GM23338 (cell line): ENCODE measurements at regions not wholly inside any gene's neighbourhood (a gene's known extent, or its start where the extent isn't known, plus 50 kb on each side); places are given as distances from the start of the nearest gene placed in this dataset.

Experiments used
- ATAC-seq: fragments of 200-7000 bp; cut with Tn5 transposase; 3 replicates; pipeline ENCODE4 v1.9.1; 2020
- DNase-seq: peaks from one replicate; pipeline ENCODE4 v3.0.0-alpha.2; 2015; ENCODE audit warnings: low spot score
- H2AFZ ChIP-seq: fragments of 200-600 bp; sonication (generic); 2 replicates; pipeline ENCODE4 v1.8.0; 2016; ENCODE audit warnings: antibody characterized with exemption, mild to moderate bottlenecking, moderate library complexity
- H3F3A ChIP-seq: fragments of 200-600 bp; sonication (generic); replicated peaks from 2 replicates; pipeline ENCODE4 v1.8.0; 2017; ENCODE audit warnings: antibody characterized with exemption, mixed run types, low read depth
- H3K27ac ChIP-seq: fragments of 200-600 bp; sonication (generic); 2 replicates; pipeline ENCODE4 v1.6.1; 2016; ENCODE audit warnings: low read depth
- H3K27me3 ChIP-seq: fragments of 200-600 bp; sonication (generic); 2 replicates; pipeline ENCODE4 v1.8.0; 2016; ENCODE audit warnings: mild to moderate bottlenecking, mixed run types, moderate library complexity; ENCODE audit not compliant: insufficient read depth
- H3K36me3 ChIP-seq: fragments of 200-600 bp; sonication (generic); 2 replicates; pipeline ENCODE4 v1.8.0; 2016; ENCODE audit warnings: mild to moderate bottlenecking; ENCODE audit not compliant: insufficient read depth
- H3K4me1 ChIP-seq: fragments of 200-600 bp; sonication (generic); 2 replicates; pipeline ENCODE4 v1.8.0; 2016; ENCODE audit warnings: mild to moderate bottlenecking, moderate library complexity; ENCODE audit not compliant: insufficient read depth
- H3K4me2 ChIP-seq: fragments of 200-600 bp; sonication (generic); 2 replicates; pipeline ENCODE4 v1.7.1; 2017; ENCODE audit warnings: mixed run types
- H3K4me3 ChIP-seq: fragments of 200-600 bp; sonication (generic); 2 replicates; pipeline ENCODE4 v1.6.1; 2016; ENCODE audit warnings: mixed run types
- H3K79me2 ChIP-seq: fragments of 200-600 bp; sonication (generic); replicated peaks from 2 replicates; pipeline ENCODE4 v1.8.0; 2017; ENCODE audit warnings: mild to moderate bottlenecking; ENCODE audit not compliant: insufficient read depth
- H3K9me2 ChIP-seq: fragments of 200-600 bp; sonication (generic); 2 replicates; pipeline ENCODE4 v1.8.0; 2017; ENCODE audit not compliant: insufficient read depth
- H4K20me1 ChIP-seq: fragments of 200-600 bp; sonication (generic); replicated peaks from 2 replicates; pipeline ENCODE4 v1.8.0; 2017; ENCODE audit warnings: mild to moderate bottlenecking; ENCODE audit not compliant: insufficient read depth
- H3K27ac Mint-ChIP-seq: 2 replicates; pipeline ENCODE4 v1.8.0; 2020; ENCODE audit warnings: inconsistent platforms, mild to moderate bottlenecking, moderate library complexity, mixed read lengths
- H3K27me3 Mint-ChIP-seq: 3 replicates; pipeline ENCODE4 v1.8.0; 2022; ENCODE audit warnings: low read depth, mild to moderate bottlenecking, moderate library complexity, mixed read lengths, inconsistent platforms; ENCODE audit not compliant: insufficient read depth, poor library complexity
- H3K36me3 Mint-ChIP-seq: 3 replicates; pipeline ENCODE4 v1.8.0; 2021; ENCODE audit warnings: low read depth, mild to moderate bottlenecking, inconsistent platforms, moderate library complexity, mixed read lengths
- H3K4me1 Mint-ChIP-seq: 3 replicates; pipeline ENCODE4 v1.8.0; 2020; ENCODE audit warnings: mild to moderate bottlenecking, inconsistent platforms, mixed read lengths
- H3K4me3 Mint-ChIP-seq: 3 replicates; pipeline ENCODE4 v1.8.0; 2021; ENCODE audit warnings: moderate library complexity, mild to moderate bottlenecking, inconsistent platforms, mixed read lengths
- H3K9me3 Mint-ChIP-seq: 3 replicates; pipeline ENCODE4 v1.8.0; 2020; ENCODE audit warnings: moderate library complexity, mild to moderate bottlenecking, inconsistent platforms, mixed read lengths
- CREB1 ChIP-seq: fragments of 250-450 bp; sonication (Bioruptor Pico); IDR thresholded peaks from 2 replicates; pipeline ENCODE4 v1.5.0; 2020; ENCODE audit warnings: low read depth, mild to moderate bottlenecking, moderate library complexity
- ETS1 ChIP-seq: IDR thresholded peaks from 2 replicates; pipeline ENCODE4 v1.6.1; 2016; ENCODE audit warnings: antibody characterized with exemption
- EZH2 ChIP-seq: fragments of 200-600 bp; sonication (generic); IDR thresholded peaks from one replicate; pipeline ENCODE4 v1.8.0; 2017; ENCODE audit warnings: antibody characterized with exemption, mild to moderate bottlenecking, low read depth; ENCODE audit not compliant: unreplicated experiment
- EZH2phosphoT487 ChIP-seq: fragments of 200-600 bp; sonication (generic); IDR thresholded peaks from one replicate; pipeline ENCODE4 v1.8.1; 2018; ENCODE audit warnings: antibody characterized with exemption; ENCODE audit not compliant: unreplicated experiment
- JUNB ChIP-seq: IDR thresholded peaks from one replicate; pipeline ENCODE4 v1.6.1; 2016; ENCODE audit warnings: antibody characterized with exemption; ENCODE audit not compliant: unreplicated experiment
- NANOG ChIP-seq: IDR thresholded peaks from 2 replicates; pipeline ENCODE4 v1.6.1; 2016; ENCODE audit warnings: antibody characterized with exemption, borderline replicate concordance
- POLR2AphosphoS5 ChIP-seq: IDR thresholded peaks from 2 replicates; pipeline ENCODE4 v1.6.1; 2016; ENCODE audit warnings: antibody characterized with exemption, low read depth
- REST ChIP-seq: IDR thresholded peaks from one replicate; pipeline ENCODE4 v1.6.1; 2018; ENCODE audit warnings: antibody characterized with exemption; ENCODE audit not compliant: unreplicated experiment
- STAT1 ChIP-seq: IDR thresholded peaks from one replicate; pipeline ENCODE4 v1.6.1; 2016; ENCODE audit warnings: antibody characterized with exemption; ENCODE audit not compliant: unreplicated experiment
- ZNF114 ChIP-seq: fragments of 250-450 bp; sonication (Bioruptor Pico); IDR thresholded peaks from 2 replicates; pipeline ENCODE4 v1.5.0; 2020; ENCODE audit warnings: mild to moderate bottlenecking, moderate library complexity
- ZNF331 ChIP-seq: fragments of 250-450 bp; sonication (Bioruptor Pico); IDR thresholded peaks from 2 replicates; pipeline ENCODE4 v1.5.0; 2020; ENCODE audit warnings: low read depth, mild to moderate bottlenecking, moderate library complexity
- ZNF462 ChIP-seq: fragments of 250-450 bp; sonication (Bioruptor Pico); IDR thresholded peaks from 2 replicates; pipeline ENCODE4 v1.5.0; 2020; ENCODE audit warnings: mild to moderate bottlenecking, moderate library complexity

- H3K36me3 Mint-ChIP-seq: no peaks in the 10 kb centered on the region
- no peak overlapping the region for H3K27ac Mint-ChIP-seq
- H3K27me3 ChIP-seq: no peaks in the 10 kb centered on the region
- H3K27ac ChIP-seq: no peak overlapping the region
- TF ChIP-seq REST (no peak), JUNB (no peak), POLR2AphosphoS5 (no peak), ZNF331 (no peak), CREB1 (no peak), EZH2phosphoT487 (no peak), EZH2 (no peak), ETS1 (no peak), ZNF114 (CRISPR knock-in tag) (no peak)
- no peak for DNase-seq
- no peaks in the 10 kb centered on the region for H3F3A ChIP-seq
- H3K9me2 ChIP-seq: no peaks in the 10 kb centered on the region
- no peak overlapping the region for H3K4me3 ChIP-seq
- H3K4me1 ChIP-seq: no peaks in the 10 kb centered on the region
- no peaks in the 10 kb centered on the region for H4K20me1 ChIP-seq
- no peaks in the 10 kb centered on the region for H3K36me3 ChIP-seq
- H3K4me1 Mint-ChIP-seq: no peaks in the 10 kb centered on the region; the same call in 2 of the 3 replicates
- no peaks in the 10 kb centered on the region for H3K79me2 ChIP-seq
- H3K9me3 Mint-ChIP-seq: no peaks in the 10 kb centered on the region
- H2AFZ ChIP-seq: no peak overlapping the region
- H3K4me2 ChIP-seq: no peak overlapping the region
- H3K4me3 Mint-ChIP-seq: no peak overlapping the region
- no peak for ATAC-seq
- H3K27me3 Mint-ChIP-seq: no peaks in the 10 kb centered on the region
Observed at GRCh38 chr9:26458054-26458453, 434.5 kb downstream of the CAAP1 start.

- no peak overlapping the region for H3K4me2 ChIP-seq
- H3K4me3 ChIP-seq: no peak overlapping the region
- H2AFZ ChIP-seq: no peak overlapping the region
- Mint-ChIP-seq H3K27me3 (no peaks in the 10 kb centered on the region), H3K4me3 (no peak overlapping the region), H3K36me3 (no peaks in the 10 kb centered on the region), H3K9me3 (no peaks in the 10 kb centered on the region), H3K27ac (no peak overlapping the region), H3K4me1 (no peaks in the 10 kb centered on the region; the same call in 2 of the 3 replicates)
- no peaks in the 10 kb centered on the region for H3K27me3 ChIP-seq
- DNase-seq: no peak
- H3K36me3 ChIP-seq: no peaks in the 10 kb centered on the region
- no peaks in the 10 kb centered on the region for H3K4me1 ChIP-seq
- no peak for ATAC-seq
- no peaks in the 10 kb centered on the region for H3K79me2 ChIP-seq
- H3F3A ChIP-seq: no peaks in the 10 kb centered on the region
- no peaks in the 10 kb centered on the region for H4K20me1 ChIP-seq
- no peaks in the 10 kb centered on the region for H3K9me2 ChIP-seq
- no peak overlapping the region for H3K27ac ChIP-seq
- TF ChIP-seq CREB1 (no peak), EZH2 (no peak), JUNB (no peak), POLR2AphosphoS5 (no peak), ZNF114 (CRISPR knock-in tag) (no peak), ZNF462 (CRISPR knock-in tag) (no peak), NANOG (no peak), EZH2phosphoT487 (no peak), STAT1 (no peak)
Observed at GRCh38 chr9:26457151-26457550, 435.5 kb downstream of the CAAP1 start.
